IMR-90 (cell line): ENCODE measurements at regions not wholly inside any gene's neighbourhood (a gene's known extent, or its start where the extent isn't known, plus 50 kb on each side); places are given as distances from the start of the nearest gene placed in this dataset.
A peak's percentile ranks its signal among the peaks of the same experiment; 100 is the strongest.

Experiments
- ATAC-seq: fragments of 200-7000 bp; cut with Tn5 transposase; 2 replicates; pipeline ENCODE4 v1.9.1; 2020; ENCODE audit warnings: low read depth, mild to moderate bottlenecking, moderate library complexity
- BruUV-seq: library from RNA; stranded (reverse); fragments of 400-500 nt; replicated peaks from 2 replicates; lab custom pipeline; 2021; lab: Mats Ljungman, UMichigan
- CTCF ChIA-PET: fragments of 300-600 bp; formaldehyde crosslinking; extraction: SDS; loops from one replicate; lab custom pipeline; 2021; ENCODE audit warnings: antibody characterized with exemption; lab: Yijun Ruan, JAX
- POLR2A ChIA-PET: fragments of 300-600 bp; sonication (Branson Sonifier 250); formaldehyde crosslinking; loops from one replicate; lab custom pipeline; 2022; ENCODE audit warnings: antibody characterized with exemption; ENCODE audit not compliant: unreplicated experiment; lab: Charles Lee
- DNase-seq: peaks from one replicate; pipeline ENCODE4 v3.0.0; 2013
- H2AFZ ChIP-seq: replicated peaks from 2 replicates; pipeline ENCODE3; 2013; ENCODE audit warnings: low read length, mild to moderate bottlenecking; ENCODE audit not compliant: poor library complexity
- H2AK5ac ChIP-seq: 2 replicates; pipeline ENCODE4 v1.6.1; 2013; ENCODE audit warnings: low read depth, low read length, inconsistent platforms
- H2AK9ac ChIP-seq: replicated peaks from 2 replicates; pipeline ENCODE3; 2013; ENCODE audit warnings: mild to moderate bottlenecking, low read depth, low read length, moderate library complexity; ENCODE audit not compliant: poor library complexity
- H2BK120ac ChIP-seq: 2 replicates; pipeline ENCODE4 v1.6.1; 2013; ENCODE audit warnings: low read depth, low read length, inconsistent platforms
- H2BK15ac ChIP-seq: 3 replicates; pipeline ENCODE4 v1.6.1; 2013; ENCODE audit warnings: low read depth, low read length, inconsistent platforms
- H2BK20ac ChIP-seq: 2 replicates; pipeline ENCODE4 v1.6.1; 2013; ENCODE audit warnings: low read depth, mild to moderate bottlenecking, inconsistent platforms, low read length, moderate library complexity
- H2BK5ac ChIP-seq: 2 replicates; pipeline ENCODE4 v1.6.1; 2013; ENCODE audit warnings: mild to moderate bottlenecking, low read depth, low read length, inconsistent platforms; ENCODE audit not compliant: poor library complexity, severe bottlenecking
- H3K14ac ChIP-seq: replicated peaks from 2 replicates; pipeline ENCODE4 v1.6.1; 2013; ENCODE audit warnings: low read depth, low read length, inconsistent platforms
- H3K18ac ChIP-seq: 2 replicates; pipeline ENCODE4 v1.6.1; 2013; ENCODE audit warnings: low read depth, low read length, control low read depth
- H3K23ac ChIP-seq: 2 replicates; pipeline ENCODE4 v1.6.1; 2013; ENCODE audit warnings: low read depth, low read length, inconsistent platforms
- H3K27ac ChIP-seq: 2 replicates; pipeline ENCODE4 v1.5.1; 2013; ENCODE audit warnings: mild to moderate bottlenecking, control low read depth, low read length; ENCODE audit not compliant: insufficient read depth
- H3K27me3 ChIP-seq: 2 replicates; pipeline ENCODE4 v1.6.1; 2013; ENCODE audit warnings: low read length; ENCODE audit not compliant: control insufficient read depth, insufficient read depth
- H3K36me3 ChIP-seq: 2 replicates; pipeline ENCODE4 v1.6.1; 2013; ENCODE audit warnings: low read length, mixed read lengths; ENCODE audit not compliant: control insufficient read depth, insufficient read depth
- H3K4ac ChIP-seq: 2 replicates; pipeline ENCODE4 v1.6.1; 2013; ENCODE audit warnings: low read depth, low read length, inconsistent platforms
- H3K4me1 ChIP-seq: 2 replicates; pipeline ENCODE4 v1.6.1; 2013; ENCODE audit warnings: low read length, mixed read lengths; ENCODE audit not compliant: control insufficient read depth, insufficient read depth
- H3K4me2 ChIP-seq: 2 replicates; pipeline ENCODE4 v1.6.1; 2013; ENCODE audit warnings: low read depth, mild to moderate bottlenecking, control low read depth, low read length, moderate library complexity
- H3K4me3 ChIP-seq: 2 replicates; pipeline ENCODE4 v1.5.1; 2013; ENCODE audit warnings: low read depth, mild to moderate bottlenecking, control low read depth, low read length, moderate library complexity; ENCODE audit not compliant: insufficient read depth
- H3K56ac ChIP-seq: 2 replicates; pipeline ENCODE4 v1.6.1; 2013; ENCODE audit warnings: low read length, inconsistent platforms; ENCODE audit not compliant: insufficient read depth; ENCODE audit errors: extremely low read depth
- H3K79me1 ChIP-seq, 2 experiments: 2 replicates each; pipeline ENCODE4 v1.6.1; 2013; ENCODE audit warnings: low read length in 2 of 2, inconsistent platforms in 1 of 2, low read depth in 1 of 2
- H3K9ac ChIP-seq: 2 replicates; pipeline ENCODE4 v1.6.1; 2013; ENCODE audit warnings: low read depth, low read length, control low read depth
- H3K9me1 ChIP-seq: 2 replicates; pipeline ENCODE4 v1.6.1; 2013; ENCODE audit warnings: low read length, inconsistent platforms; ENCODE audit not compliant: insufficient read depth
- H3K9me3 ChIP-seq: 2 replicates; pipeline ENCODE4 v1.6.1; 2013; ENCODE audit warnings: low read length; ENCODE audit not compliant: control insufficient read depth, insufficient read depth
- H4K20me1 ChIP-seq: 2 replicates; pipeline ENCODE4 v1.6.1; 2013; ENCODE audit warnings: low read length, inconsistent platforms; ENCODE audit not compliant: insufficient read depth
- H4K5ac ChIP-seq: 2 replicates; pipeline ENCODE4 v1.6.1; 2013; ENCODE audit warnings: mild to moderate bottlenecking, low read depth, low read length, control low read depth
- H4K8ac ChIP-seq, 2 experiments: 2 replicates each; pipeline ENCODE4 v1.6.1; 2013; ENCODE audit warnings: low read depth in 2 of 2, low read length in 2 of 2, control low read depth in 1 of 2, inconsistent platforms in 1 of 2
- H4K91ac ChIP-seq: 2 replicates; pipeline ENCODE4 v1.6.1; 2013; ENCODE audit warnings: low read depth, low read length, inconsistent platforms; ENCODE audit not compliant: insufficient read depth
- BHLHE40 ChIP-seq: fragments of 150-350 bp; IDR thresholded peaks from 2 replicates; pipeline ENCODE4 v1.6.1; 2016; ENCODE audit warnings: mild to moderate bottlenecking, low read depth, low read length
- CEBPB ChIP-seq: IDR thresholded peaks from 2 replicates; pipeline ENCODE4 v1.6.1; 2012; ENCODE audit warnings: low read depth, low read length, improper control_type of control experiment
- CHD1 ChIP-seq: IDR thresholded peaks from 2 replicates; pipeline ENCODE4 v1.6.1; 2012; ENCODE audit warnings: low read depth, low read length, improper control_type of control experiment
- CTCF ChIP-seq: conservative IDR thresholded peaks from 2 replicates; pipeline ENCODE4 v1.5.1; 2012; ENCODE audit warnings: mild to moderate bottlenecking, low read depth, low read length, improper control_type of control experiment
- ELK1 ChIP-seq: fragments of 150-350 bp; IDR thresholded peaks from 2 replicates; pipeline ENCODE4 v1.6.1; 2016; ENCODE audit warnings: low read depth, mild to moderate bottlenecking, low read length, moderate library complexity, borderline replicate concordance
- FOS ChIP-seq: fragments of 150-350 bp; IDR thresholded peaks from 2 replicates; pipeline ENCODE4 v1.6.1; 2016; ENCODE audit warnings: low read depth, low read length
- MAFK ChIP-seq: IDR thresholded peaks from 2 replicates; pipeline ENCODE4 v1.6.1; 2012; ENCODE audit warnings: low read depth, low read length, improper control_type of control experiment
- MAZ ChIP-seq: IDR thresholded peaks from 2 replicates; pipeline ENCODE4 v1.6.1; 2012; ENCODE audit warnings: low read depth, mild to moderate bottlenecking, low read length, improper control_type of control experiment, moderate library complexity, borderline replicate concordance
- MXI1 ChIP-seq: IDR thresholded peaks from 2 replicates; pipeline ENCODE4 v1.6.1; 2012; ENCODE audit warnings: low read depth, mild to moderate bottlenecking, low read length, moderate library complexity, borderline replicate concordance
- NFE2L2 ChIP-seq: fragments of 150-350 bp; IDR thresholded peaks from 2 replicates; pipeline ENCODE4 v1.6.1; 2016; ENCODE audit warnings: low read depth, mild to moderate bottlenecking, low read length
- POLR2A ChIP-seq: IDR thresholded peaks from 2 replicates; pipeline ENCODE4 v1.6.1; 2012; ENCODE audit warnings: mild to moderate bottlenecking, low read depth, low read length
- RAD21 ChIP-seq: IDR thresholded peaks from 2 replicates; pipeline ENCODE4 v1.6.1; 2012; ENCODE audit warnings: low read length, improper control_type of control experiment
- RCOR1 ChIP-seq: IDR thresholded peaks from 2 replicates; pipeline ENCODE4 v1.6.1; 2012; ENCODE audit warnings: mild to moderate bottlenecking, low read length, improper control_type of control experiment; ENCODE audit not compliant: insufficient replicate concordance
- RFX5 ChIP-seq: IDR thresholded peaks from 2 replicates; pipeline ENCODE4 v1.8.0; 2012; ENCODE audit warnings: low read depth, mild to moderate bottlenecking, low read length, moderate library complexity
- SMC3 ChIP-seq: fragments of 150-350 bp; IDR thresholded peaks from 2 replicates; pipeline ENCODE4 v1.6.1; 2016; ENCODE audit warnings: low read depth, mild to moderate bottlenecking, antibody characterized with exemption, low read length, moderate library complexity
- USF2 ChIP-seq: fragments of 150-350 bp; IDR thresholded peaks from 2 replicates; pipeline ENCODE4 v1.6.1; 2017; ENCODE audit warnings: mild to moderate bottlenecking, antibody characterized with exemption, low read length, low read depth
- WGBS, 2 experiments: methylation state at CpG; one replicate each; pipeline versions ENCODE4 v1.1.5 to v1.1.7; 2013; ENCODE audit warnings: missing lambda C conversion rate in 2 of 2; ENCODE audit not compliant: insufficient read length in 1 of 2; ENCODE audit errors: extremely low coverage in 2 of 2; 5-methylcytosine and 5-hydroxymethylcytosine counted together
- dilution Hi-C: fragments of 300-500 bp; cut with HindIII; formaldehyde crosslinking; loops from one replicate; pipeline ENCODE4 v1.14.3; 2018; ENCODE audit warnings: low sequenced_read_pairs; ENCODE audit not compliant: unreplicated experiment
- in situ Hi-C: fragments of 300-500 bp; cut with MboI; formaldehyde crosslinking; loops from 3 replicates; pipeline ENCODE4 v1.14.3; 2019; ENCODE audit warnings: low sequenced_read_pairs, inconsistent platforms, mixed read lengths
- intact Hi-C: fragments of 100-400 bp; cut with micrococcal nuclease; formaldehyde crosslinking; loops from 2 replicates; pipeline ENCODE4 v1.10.0; 2022

- in situ Hi-C loops = no loop called here
- H2AK9ac ChIP-seq = no peak overlapping the region
- peak overlapping the region; percentile 9; the same call in 1 of the 2 replicates for H4K5ac ChIP-seq
- no peak overlapping the region for H3K4me3 ChIP-seq
- dilution Hi-C loops = no loop called here
- POLR2A ChIA-PET = no interaction called here
- peak overlapping the region; percentile 55; the same call in 1 of the 2 replicates for H3K18ac ChIP-seq
- ATAC-seq = peak; percentile 10; the same call in 1 of the 2 replicates
- no peaks in the 10 kb centered on the region for H3K9me3 ChIP-seq
- H3K4me2 ChIP-seq = no peak overlapping the region; the same call in 1 of the 2 replicates
- no peak overlapping the region for H2AFZ ChIP-seq
- H4K91ac ChIP-seq = peak overlapping the region; percentile 65
- peak overlapping the region in 1 of 2 experiments; percentile 79; a peak in 2 of 4 replicates for H4K8ac ChIP-seq
- 0 out of 4 replicates have a peak, but pooled peaks cover 0 to 3% of the 10 kb centered on the region in 2 experiments for H3K79me1 ChIP-seq
- H3K27me3 ChIP-seq = no peaks in the 10 kb centered on the region
- peak overlapping the region; percentile 92 for H3K14ac ChIP-seq
- no peaks in the 10 kb centered on the region for H4K20me1 ChIP-seq
- TF ChIP-seq CHD1 (no peak), MAZ (no peak), USF2 (no peak), RCOR1 (no peak), SMC3 (no peak), ELK1 (no peak), BHLHE40 (no peak), NFE2L2 (no peak), CTCF (no peak), POLR2A (no peak), RFX5 (no peak), RAD21 (no peak), MXI1 (no peak), CEBPB (no peak), FOS (no peak), MAFK (no peak)
- H3K4ac ChIP-seq = peak overlapping the region; percentile 86; the same call in 1 of the 2 replicates
- H3K36me3 ChIP-seq = no peaks in the 10 kb centered on the region
- WGBS, 2 experiments = no CpG with 5 or more reads among the region's 1 CpG
- peaks cover 20% of the 10 kb centered on the region for H3K4me1 ChIP-seq
- H3K9me1 ChIP-seq = peaks cover 17% of the 10 kb centered on the region
- H2BK20ac ChIP-seq = peak overlapping the region; percentile 95; the same call in 1 of the 2 replicates
- peak overlapping the region; percentile 37; the same call in 1 of the 2 replicates for H3K23ac ChIP-seq
- DNase-seq = no peak
- CTCF ChIA-PET = no interaction called here
- peak overlapping the region; percentile 89; the same call in 1 of the 2 replicates for H2AK5ac ChIP-seq
- H3K9ac ChIP-seq = no peak overlapping the region
- peak overlapping the region; percentile 96 for H2BK120ac ChIP-seq
- peak overlapping the region; percentile 80 for H2BK5ac ChIP-seq
- H2BK15ac ChIP-seq = peak overlapping the region; percentile 49; the same call in 1 of the 3 replicates
- no TSS peak for BruUV-seq
- intact Hi-C loops = loop anchor here (5.0 kb wide), 1 partner anchor 171 kb away; no protein-coding TSS in a partner anchor
- H3K27ac ChIP-seq = no peak overlapping the region
- no peak overlapping the region for H3K56ac ChIP-seq
Measured at GRCh38 chr7:106485919-106486318, 175.0 kb downstream of the CCDC71L start.
